ENCODE measurements at regions not wholly inside any gene's neighbourhood (a gene's known extent, or its start where the extent isn't known, plus 50 kb on each side); places are given as distances from the start of the nearest gene placed in this dataset.

DNA sequence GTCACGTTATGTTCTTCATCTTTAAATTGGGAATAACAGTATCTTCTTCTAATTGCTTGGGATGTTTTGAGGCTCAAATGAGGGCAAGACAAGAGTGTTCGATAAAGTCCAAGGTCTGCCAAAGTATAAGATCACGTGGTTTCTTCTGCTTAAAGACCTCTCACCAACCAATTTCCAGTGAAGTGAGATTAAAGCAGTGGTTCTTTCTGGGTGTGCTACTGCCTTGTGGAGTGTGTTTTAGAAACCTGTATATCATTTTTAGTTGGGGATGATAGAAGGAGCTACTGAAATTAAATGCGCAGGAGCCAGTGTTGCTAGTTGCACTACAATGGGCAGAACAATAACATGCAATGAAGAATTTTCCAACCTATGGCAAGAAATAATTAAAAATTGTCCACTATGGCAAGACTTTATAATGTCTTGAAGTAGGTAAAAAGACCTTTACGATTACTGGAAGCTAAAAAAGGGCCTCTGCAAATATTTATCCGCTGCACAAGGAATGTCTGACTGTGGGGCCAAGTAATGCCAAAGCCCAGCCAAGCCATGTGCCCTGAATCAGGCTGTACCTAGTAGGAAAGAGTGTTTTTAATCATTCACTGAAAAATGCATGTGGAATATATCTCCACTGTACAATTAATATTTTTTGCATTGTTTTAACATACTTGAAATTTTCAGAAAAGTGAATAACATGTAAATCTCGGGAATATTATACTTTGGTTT is 244.5 kb upstream of the REG3G start:
- intact Hi-C loops (cut with DNase I): no loop called here
- FAIRE-seq: no peak

DNA sequence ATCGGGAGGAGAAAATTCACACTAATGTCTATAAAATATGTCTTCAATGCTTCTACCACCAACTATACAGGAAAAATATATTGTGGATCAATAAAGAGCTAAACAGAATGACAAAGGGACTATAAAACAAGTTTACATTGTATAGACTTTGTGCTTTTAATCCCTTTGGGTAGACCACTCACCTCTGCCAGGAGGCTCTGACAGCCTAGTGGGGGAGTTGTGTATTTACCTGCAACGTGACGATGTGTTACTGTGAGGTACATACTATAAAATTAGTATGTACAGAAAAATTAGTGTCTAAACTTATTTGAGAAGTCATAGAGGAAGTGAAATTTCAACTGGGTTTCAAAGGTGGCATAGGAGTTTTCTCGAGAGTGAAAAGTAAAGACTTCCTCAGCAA is 243.3 kb upstream of the REG3G start:
- TF ChIP-seq, protein P1, sequence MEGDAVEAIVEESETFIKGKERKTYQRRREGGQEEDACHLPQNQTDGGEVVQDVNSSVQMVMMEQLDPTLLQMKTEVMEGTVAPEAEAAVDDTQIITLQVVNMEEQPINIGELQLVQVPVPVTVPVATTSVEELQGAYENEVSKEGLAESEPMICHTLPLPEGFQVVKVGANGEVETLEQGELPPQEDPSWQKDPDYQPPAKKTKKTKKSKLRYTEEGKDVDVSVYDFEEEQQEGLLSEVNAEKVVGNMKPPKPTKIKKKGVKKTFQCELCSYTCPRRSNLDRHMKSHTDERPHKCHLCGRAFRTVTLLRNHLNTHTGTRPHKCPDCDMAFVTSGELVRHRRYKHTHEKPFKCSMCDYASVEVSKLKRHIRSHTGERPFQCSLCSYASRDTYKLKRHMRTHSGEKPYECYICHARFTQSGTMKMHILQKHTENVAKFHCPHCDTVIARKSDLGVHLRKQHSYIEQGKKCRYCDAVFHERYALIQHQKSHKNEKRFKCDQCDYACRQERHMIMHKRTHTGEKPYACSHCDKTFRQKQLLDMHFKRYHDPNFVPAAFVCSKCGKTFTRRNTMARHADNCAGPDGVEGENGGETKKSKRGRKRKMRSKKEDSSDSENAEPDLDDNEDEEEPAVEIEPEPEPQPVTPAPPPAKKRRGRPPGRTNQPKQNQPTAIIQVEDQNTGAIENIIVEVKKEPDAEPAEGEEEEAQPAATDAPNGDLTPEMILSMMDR (IDR thresholded peaks at IDR 0.05; ENCODE audit: borderline replicate concordance, extremely low read depth, insufficient read depth): no peak
- intact Hi-C loops (cut with DNase I): no loop called here
- no peak overlapping the region for H3K4me3 ChIP-seq (ENCODE audit: low read length in 3 of 3)
- no peaks in the 10 kb centered on the region for H3K36me3 ChIP-seq (ENCODE audit: control insufficient read depth in 2 of 3, insufficient read depth in 3 of 3, low read length in 3 of 3)
- no peaks in the 10 kb centered on the region for H3K4me1 ChIP-seq (ENCODE audit: control insufficient read depth in 2 of 3, insufficient read depth in 2 of 3, low read depth in 1 of 3, low read length in 3 of 3)
- H3K9ac ChIP-seq (ENCODE audit: low read length in 3 of 3): no peak overlapping the region
- no peak for DNase-seq
- no peaks in the 10 kb centered on the region for H3K27me3 ChIP-seq (ENCODE audit: control insufficient read depth, insufficient read depth, low read length)
- H3K9me3 ChIP-seq (ENCODE audit: control insufficient read depth in 2 of 3, insufficient read depth in 1 of 3, low read length in 3 of 3): no peaks in the 10 kb centered on the region
- no peak for FAIRE-seq
- H3K27ac ChIP-seq (ENCODE audit: low read depth in 2 of 2, low read length in 2 of 2): no peak overlapping the region

More for the DNA sequence above, 244.5 kb upstream of the REG3G start:
- H3K4me1 ChIP-seq (ENCODE audit: control insufficient read depth in 2 of 3, insufficient read depth in 2 of 3, low read depth in 1 of 3, low read length in 3 of 3): no peaks in the 10 kb centered on the region
- no peak overlapping the region for H3K9ac ChIP-seq (ENCODE audit: low read length in 3 of 3)
- TF ChIP-seq, protein P1 (IDR thresholded peaks at IDR 0.05; ENCODE audit: borderline replicate concordance, extremely low read depth, insufficient read depth): no peak
- no peaks in the 10 kb centered on the region for H3K9me3 ChIP-seq (ENCODE audit: control insufficient read depth in 2 of 3, insufficient read depth in 1 of 3, low read length in 3 of 3)
- no peaks in the 10 kb centered on the region for H3K27me3 ChIP-seq (ENCODE audit: control insufficient read depth, insufficient read depth, low read length)
- H3K4me3 ChIP-seq (ENCODE audit: low read length in 3 of 3): no peak overlapping the region
- no peaks in the 10 kb centered on the region for H3K36me3 ChIP-seq (ENCODE audit: control insufficient read depth in 2 of 3, insufficient read depth in 3 of 3, low read length in 3 of 3)
- no peak overlapping the region for H3K27ac ChIP-seq (ENCODE audit: low read depth in 2 of 2, low read length in 2 of 2)
- DNase-seq: no peak

DNA sequence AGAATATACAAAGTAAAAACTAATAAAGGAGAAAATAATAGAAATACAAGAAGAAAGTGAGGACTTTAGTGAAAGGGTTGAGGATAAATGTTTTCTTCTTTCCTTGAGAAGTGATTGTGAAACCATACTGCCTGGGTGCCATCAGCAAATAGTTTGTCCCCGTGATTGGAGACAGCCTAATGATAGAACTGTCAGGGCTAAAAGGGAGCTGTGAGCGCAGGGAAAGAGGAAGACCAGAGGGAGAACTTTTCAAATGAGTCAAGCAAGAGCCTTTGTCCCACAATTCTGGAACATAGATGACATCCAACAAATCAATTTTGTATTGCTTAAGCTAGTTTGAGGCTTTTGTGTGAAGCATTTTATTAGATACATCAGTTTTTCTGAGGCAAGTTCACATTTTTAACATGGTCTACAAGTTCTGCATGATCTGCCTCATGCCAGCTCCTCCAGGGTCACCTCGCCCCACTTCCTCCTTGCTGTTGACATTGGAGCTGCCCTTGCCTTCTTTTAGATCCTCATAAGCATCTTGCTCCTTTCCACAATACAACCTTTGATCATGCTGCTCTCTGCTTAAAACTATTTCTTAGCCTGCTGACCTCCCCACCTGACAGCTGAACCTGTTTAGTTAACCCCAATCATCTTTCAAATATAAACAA is 213.4 kb upstream of the REG3G start:
- FAIRE-seq (no peak), DNase-seq (no peak)
- TF ChIP-seq, protein P1 (IDR thresholded peaks at IDR 0.05; ENCODE audit: borderline replicate concordance, extremely low read depth, insufficient read depth): no peak
- intact Hi-C loops (cut with DNase I): no loop called here
- H3K4me3 ChIP-seq (ENCODE audit: low read length in 3 of 3): no peak overlapping the region
- H3K27ac ChIP-seq (ENCODE audit: low read depth in 2 of 2, low read length in 2 of 2): no peak overlapping the region
- H3K4me1 ChIP-seq (ENCODE audit: control insufficient read depth in 2 of 3, insufficient read depth in 2 of 3, low read depth in 1 of 3, low read length in 3 of 3): no peaks in the 10 kb centered on the region
- no peaks in the 10 kb centered on the region for H3K36me3 ChIP-seq (ENCODE audit: control insufficient read depth in 2 of 3, insufficient read depth in 3 of 3, low read length in 3 of 3)
- H3K9me3 ChIP-seq (ENCODE audit: control insufficient read depth in 2 of 3, insufficient read depth in 1 of 3, low read length in 3 of 3): no peaks in the 10 kb centered on the region
- no peak overlapping the region for H3K9ac ChIP-seq (ENCODE audit: low read length in 3 of 3)
- H3K27me3 ChIP-seq (ENCODE audit: control insufficient read depth, insufficient read depth, low read length): no peaks in the 10 kb centered on the region

Data from kidney (tissue), 13 donors.